ENCODE measurements at regions not wholly inside any gene's neighbourhood (a gene's known extent, or its start where the extent isn't known, plus 50 kb on each side); places are given as distances from the start of the nearest gene placed in this dataset.

DNA sequence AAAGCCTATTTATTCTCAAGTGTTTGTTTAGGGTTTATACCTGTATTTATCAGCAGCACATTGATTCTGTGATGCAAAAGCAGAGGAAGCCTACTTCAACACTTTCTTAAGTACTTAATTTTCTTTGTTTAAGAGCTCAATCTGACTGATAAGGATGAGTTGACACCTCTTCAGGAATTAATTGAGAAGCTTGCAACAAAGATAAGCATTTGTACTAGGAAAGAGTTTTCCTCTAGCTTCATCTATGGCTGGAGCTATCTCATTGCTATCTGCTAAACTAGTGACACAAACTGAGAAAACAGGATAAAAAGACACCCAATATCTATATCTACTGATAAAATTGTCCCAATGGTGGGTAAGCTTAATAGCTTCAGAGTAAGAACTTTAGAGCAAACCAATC lies 170.1 kb upstream of the SLITRK6 start:
- TF ChIP-seq SUZ12 (IDR thresholded peaks at IDR 0.05; ENCODE audit: extremely low read depth, insufficient read depth, insufficient read length), result no peak
- no peak for TF ChIP-seq ZNF274 (IDR thresholded peaks at IDR 0.05; ENCODE audit: low read depth, low read length)

Measured in NT2/D1 (cell line).